ENCODE measurements at regions not wholly inside any gene's neighbourhood (a gene's known extent, or its start where the extent isn't known, plus 50 kb on each side); places are given as distances from the start of the nearest gene placed in this dataset.

DNA sequence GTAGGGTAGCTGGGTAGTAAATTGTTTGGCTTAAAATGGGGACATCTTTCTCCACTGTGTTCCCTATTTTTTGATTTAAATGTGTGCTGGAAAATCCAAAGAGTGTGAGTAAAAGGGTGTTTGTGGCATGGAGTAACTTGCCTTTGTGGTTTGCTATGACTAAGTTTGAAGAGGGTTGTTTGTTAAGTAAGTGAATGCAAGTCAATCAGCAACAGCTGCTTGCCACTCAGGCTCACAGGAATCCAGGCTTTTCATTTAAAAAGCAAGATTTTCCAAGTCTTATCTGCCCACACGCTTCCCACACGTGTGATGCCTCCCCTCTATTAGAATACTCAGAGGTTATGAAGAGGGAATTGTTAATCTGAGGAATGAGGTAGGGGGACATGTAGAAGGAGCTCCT, 847.7 kb upstream of the RBFOX1 start:
- DNase-seq, result no peak

DNA sequence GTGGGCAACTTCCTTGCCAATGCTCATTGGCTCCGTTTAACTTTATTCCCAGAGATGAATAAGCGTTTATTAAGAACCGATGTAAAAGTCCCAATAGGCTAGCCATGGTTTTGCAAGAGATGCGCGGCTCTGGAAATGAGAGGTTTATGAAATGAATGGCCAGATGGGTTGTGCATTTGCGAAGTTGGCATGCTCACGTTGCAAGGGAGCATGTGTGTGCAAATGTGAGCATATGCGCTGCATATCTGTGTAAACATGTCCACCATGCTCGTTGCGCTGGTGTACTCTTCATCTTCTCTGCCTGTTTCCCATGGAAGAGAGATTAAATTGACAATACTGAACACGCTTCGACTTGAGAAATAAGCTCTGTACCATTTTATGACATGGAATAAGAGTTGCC, 848.6 kb upstream of the RBFOX1 start:
- no peak for DNase-seq

DNA sequence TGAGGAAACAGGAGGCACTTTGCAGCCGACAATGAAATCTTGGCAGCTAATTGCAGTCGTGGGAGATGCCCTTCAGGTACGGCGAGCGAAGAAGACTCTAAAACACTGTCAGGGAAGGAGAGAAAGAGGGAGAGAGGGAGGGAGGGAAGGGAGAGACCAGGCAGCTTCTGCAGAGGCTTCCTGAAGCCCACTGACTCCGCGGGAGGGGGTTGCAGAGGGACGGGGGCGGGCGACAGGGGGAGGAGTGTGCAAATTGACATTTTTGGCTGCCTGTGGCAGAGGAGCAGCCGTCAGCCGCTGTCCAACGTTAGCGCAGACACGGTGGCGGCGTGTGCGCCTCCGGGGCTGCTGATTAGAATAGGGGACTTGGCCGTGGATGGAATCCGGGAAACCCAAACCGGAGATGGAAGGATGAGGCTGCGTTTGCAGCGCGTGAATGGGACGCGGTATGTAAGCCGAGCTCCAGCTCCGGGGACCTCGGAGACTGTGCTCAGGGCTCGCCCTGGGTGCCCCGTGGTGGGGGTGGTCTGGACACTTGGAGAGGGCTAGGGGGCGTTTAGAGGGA, 849.1 kb upstream of the RBFOX1 start:
- DNase-seq, result no peak

DNA sequence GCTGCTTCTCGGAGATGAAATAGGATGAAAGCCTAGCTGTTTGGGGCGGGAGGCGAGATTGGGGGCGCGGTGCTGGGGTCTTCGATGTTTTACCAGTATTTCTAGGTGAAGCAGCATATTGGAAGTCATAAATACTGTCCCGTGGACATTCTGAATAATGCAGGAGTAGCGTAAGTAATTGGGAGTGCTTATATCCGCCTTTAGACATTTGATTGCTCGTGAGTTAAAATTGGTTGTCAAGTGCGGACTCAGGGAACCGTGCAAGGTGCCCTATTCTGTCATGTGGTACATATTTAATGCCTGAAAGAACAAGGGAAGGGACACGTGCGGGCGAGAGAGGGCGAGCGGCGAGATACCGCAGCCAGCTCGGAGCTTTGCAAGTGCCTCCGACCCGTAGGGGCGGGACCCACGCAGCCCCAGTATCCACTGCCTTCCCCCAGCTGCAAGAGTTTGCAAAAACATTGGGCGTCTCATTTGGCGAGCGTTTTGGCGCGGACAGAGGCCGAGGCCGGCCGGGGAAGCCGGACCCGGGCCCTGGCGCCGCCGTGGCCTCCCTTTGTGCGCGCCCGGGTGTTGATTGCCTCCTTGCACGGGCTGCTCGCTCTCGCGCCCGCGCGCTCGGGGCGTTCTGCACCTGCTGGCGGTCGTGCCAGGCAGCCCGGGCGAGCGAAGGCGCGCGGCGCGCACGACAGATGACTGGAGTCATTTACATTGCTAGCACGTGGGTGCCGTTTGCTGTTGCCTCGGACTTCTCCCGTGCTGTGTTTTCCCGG, 849.8 kb upstream of the RBFOX1 start:
- no peak for DNase-seq

DNA sequence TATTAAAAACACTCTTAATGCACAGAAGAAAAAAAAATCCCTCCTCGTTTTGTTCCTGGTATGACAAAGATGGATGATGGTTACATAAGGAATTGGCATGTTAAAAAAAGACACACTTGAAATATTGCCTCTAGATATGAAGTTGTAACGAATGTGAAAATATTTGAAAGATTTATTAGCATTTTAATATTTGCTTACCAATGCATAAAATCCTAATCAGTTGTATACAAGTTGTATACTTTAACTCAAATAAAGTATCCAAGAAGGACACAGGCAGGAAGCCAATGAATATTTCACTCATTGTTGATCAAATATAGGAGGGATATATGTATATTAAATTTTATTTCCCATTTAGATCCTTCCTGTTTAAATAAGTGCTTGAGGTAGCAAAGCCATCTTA, 850.8 kb upstream of the RBFOX1 start:
- DNase-seq, result no peak

DNA sequence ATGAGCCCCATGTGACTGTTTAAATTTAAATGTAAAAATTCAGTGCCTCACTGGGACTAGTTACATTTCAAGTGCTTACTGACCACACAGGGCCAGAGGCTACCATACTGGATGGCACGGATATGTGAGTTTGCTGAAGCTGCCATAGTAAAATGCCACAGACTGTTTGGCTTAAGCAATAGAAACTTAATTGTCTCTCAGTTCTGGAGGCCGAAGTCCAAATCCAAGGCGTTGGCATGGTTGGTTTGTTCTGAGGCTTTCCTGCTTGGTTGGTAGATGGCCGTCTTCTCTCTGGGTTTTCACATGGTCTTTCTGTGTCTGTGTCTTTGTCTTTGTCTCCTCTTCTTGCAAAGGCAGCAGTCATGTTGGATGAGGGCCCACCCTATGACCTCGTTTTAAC, 878.9 kb upstream of the RBFOX1 start:
- no peak for DNase-seq

DNA sequence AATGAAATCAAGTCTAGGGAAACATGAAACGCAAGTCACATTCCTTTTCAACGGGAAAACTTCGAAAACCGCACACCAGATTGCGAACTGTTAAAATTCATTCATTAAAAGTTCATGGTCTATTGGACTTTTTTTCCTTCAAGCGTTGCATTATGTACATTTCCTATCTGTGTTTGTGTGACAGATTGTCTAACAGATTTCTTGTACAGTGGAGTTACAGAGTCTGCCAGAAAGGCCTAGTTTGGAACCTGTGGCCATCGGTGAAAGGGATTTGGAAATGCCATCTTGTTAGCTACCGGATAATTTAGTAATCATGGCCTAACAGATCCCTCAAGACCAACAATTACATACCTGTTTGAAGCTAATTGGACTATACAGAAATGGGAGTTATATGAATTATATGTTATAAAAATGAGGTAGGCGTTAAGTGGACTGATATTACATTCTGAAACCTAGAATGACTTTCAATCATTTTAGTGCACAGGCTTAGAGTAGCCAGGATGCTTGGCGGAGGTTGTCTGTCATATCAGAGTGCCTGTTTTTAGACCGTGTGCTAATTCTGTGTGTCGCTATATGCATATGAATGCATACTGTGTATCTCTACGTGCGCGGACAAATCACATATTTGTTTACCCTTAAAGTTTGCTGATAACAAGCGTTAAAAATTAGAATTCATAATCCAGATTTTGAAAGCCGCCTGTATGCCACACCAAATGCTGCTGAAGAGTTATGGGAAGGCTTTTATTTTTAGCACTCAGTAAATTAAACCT, 885.4 kb upstream of the RBFOX1 start:
- DNase-seq, result no peak

DNA sequence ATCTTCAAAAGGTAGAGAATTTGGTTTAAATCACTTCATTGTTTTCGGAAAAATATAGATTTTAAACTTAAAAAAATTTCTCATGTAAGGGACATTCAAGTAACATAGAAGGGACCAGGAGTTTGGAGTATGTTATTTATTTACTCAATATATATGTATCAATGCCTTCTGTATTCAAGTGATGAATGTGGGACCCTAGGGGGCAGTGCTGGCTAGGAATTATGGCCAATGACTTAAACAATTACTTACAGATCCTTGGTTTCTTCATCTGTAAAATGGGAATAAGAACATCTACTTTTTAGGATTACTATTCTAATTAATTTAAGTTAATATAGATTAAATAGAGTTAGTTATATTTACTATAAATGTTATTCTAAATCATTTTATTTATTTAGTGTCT, 886.3 kb upstream of the RBFOX1 start:
- DNase-seq, result no peak

DNA sequence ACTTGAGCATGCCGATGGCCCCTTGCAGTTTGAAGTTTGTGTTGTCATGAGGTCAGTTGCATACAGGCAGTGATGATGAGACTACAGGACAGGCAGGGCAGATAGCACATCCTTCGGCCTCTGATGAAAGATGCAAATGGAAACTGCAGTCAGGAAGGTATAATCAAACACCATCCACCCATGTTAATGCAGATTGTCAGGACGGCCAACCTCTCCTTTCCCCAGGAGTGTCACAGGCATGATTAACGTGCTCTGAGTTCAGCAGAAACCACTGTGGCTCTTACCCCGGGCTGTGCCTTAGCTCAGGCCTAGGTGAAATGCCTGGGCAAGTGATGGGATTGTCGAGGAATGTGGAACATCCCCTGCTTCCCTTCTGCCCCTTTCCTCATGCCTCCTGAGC, 893.5 kb upstream of the RBFOX1 start:
- no peak for DNase-seq

DNA sequence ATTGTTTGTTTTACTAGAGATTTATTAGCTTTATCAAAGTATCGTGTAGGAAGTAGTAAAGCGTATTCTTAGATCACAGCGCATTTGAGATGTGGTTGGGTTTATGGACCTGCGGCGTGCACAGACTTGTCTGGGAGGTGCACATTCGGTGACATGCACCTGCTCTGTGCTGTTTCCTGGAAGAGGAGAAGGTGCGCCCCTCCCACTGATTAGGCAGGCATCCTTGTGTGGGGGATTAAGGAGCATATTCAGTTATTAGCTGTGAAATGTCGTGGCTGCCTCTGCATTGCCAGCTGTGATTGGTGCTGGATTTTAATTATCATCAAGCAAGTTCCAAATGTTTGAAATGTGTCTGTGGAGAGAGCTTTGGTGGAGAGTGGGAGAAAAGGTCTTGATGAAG, 903.8 kb upstream of the RBFOX1 start:
- DNase-seq, result no peak

DNA sequence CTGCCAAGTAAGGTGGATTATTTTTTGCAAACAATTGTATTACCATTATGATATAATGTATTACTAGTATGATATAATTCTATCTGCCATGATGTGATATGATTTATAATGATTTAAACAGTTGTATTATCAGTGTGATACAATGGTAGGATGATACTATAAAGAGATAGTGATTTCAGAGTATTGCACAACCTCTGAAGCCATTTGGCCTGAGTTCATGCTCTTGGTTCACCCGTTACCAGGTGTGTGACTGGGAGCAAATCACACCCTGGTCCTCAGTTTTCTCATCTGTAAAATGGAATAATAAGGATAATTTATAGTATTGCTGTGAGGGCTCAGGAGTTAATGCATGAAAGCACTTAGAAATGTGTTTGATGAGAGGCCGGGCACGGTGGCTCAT, 905.0 kb upstream of the RBFOX1 start:
- DNase-seq, result no peak

DNA sequence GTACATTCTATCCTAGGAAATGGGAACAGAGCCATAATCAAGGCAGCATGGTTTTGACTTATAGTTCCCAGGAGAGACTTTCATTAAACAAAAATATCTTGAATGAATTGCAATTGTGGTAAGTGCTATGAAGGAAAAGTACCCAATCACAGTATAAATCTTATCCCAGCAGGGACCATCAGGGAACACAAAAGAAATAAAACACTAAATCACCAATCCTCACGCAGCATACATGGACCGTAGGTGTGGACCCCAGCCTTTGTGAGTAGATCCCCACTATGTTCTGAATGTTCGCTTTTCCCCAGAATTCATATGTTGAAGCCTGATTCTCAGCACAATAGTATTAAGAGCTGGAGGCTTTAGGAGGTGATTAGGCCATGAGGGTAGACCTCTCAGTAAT, 925.0 kb upstream of the RBFOX1 start:
- DNase-seq, result no peak

DNA sequence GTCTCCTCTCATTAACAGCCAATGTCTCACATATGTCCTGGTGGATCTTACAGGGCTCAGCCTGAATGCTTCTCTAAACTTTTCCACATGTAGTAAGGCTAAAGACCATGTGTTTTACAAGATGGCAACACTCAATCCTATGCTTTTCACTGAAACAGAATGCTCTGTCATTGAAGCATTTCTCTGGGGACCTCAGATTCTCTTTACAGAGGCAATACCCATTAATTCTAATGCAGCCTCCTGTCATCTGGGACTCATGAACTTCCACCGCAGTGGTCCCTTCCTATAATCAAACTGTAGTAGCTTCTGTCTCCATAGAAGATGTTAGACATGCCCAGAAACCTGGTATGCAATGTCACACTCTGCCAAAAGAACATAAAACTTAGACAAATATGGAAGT, 926.6 kb upstream of the RBFOX1 start:
- no peak for DNase-seq

DNA sequence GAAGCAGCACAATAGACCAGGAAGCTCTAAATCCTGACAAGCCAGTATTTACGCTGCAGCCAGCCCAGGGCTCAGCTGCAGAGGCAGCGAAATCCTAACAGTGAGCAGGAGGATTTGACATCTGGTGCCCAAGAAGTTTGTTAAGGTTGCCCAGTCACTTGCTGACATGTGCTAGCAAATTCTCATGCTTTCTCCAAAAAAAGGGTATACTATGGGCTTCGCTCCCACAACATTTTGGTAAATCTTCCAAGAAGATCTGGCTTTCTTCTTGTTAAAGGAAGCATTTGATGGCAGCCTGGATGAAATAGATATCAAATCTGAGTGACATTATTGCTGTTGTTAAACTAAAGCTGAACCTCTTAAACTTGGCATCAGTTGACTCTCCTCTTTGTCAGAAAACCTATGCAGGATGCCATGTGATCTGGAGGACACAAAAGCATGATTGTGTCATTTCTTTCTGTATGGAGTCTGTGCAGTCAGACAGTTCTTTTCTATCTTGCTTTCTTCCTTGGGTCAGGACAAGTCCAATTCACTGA, 949.7 kb upstream of the RBFOX1 start:
- DNase-seq, result no peak

DNA sequence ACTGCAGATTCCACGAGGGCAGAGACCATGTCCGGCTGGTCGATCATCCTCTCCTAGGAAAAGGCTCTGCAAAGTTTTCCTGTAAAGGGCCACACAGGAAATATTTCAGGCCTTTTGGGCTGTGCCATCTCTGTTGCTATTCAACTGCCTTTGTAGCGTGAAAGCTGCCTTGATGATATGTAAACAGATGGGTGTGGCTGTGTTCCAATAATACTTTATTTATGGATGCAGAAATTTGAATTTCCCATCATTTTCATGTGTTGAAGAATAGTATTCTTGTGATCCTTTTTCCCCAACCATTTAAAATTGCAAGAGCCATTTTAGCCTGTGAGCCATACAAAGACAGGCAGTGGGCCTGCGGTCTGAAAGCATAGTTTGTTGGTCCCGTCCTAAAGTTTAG, 950.7 kb upstream of the RBFOX1 start:
- DNase-seq, result no peak

DNA sequence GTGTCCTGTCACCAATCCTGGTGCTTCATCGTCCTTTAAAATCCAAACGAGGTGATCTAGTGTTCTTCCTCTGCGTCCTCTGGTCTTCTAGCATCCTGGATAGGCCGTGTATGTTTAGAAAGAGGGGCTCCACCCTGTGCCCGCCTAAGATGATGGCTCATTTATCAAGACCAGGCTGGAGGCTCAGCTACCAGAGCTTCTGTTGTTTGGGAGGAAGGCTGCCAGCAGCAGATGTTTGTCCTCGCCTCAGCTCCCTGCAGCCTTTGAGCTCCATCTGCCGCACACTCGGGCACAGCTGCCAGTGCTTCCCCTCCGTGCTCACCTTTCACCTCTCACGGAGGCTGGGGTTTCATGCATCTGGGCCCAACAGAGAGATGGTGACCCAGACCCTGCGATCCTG, 954.7 kb upstream of the RBFOX1 start:
- no peak for DNase-seq

DNA sequence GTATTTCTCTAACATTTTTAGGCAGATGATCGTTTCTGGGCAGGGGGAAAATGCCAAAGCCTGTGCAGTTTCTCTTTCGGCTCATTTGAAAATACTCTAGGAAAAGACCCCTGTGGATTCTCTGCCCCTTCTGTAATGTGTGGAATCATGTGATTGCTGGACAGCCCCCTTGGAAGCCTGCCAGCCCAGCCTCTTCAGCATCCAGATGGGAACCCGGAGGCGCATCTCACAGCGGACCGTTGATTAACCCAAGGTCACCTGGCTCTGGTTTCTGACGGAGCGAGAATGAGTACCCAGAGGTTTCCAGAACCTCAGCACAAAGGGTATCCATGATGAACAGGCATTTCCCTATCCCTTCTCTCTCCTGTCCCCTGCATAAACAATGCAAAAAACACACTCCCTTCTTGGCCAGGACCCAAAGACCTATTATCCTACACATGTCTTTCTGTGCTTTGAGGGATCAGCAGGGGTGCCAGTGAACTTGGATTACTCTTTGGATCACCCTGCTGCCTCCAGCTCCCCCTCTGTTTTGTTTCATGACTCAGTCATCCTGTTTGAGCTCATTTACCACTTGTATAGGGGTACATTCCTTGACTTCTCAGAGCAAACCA, 957.1 kb upstream of the RBFOX1 start:
- DNase-seq, result no peak

DNA sequence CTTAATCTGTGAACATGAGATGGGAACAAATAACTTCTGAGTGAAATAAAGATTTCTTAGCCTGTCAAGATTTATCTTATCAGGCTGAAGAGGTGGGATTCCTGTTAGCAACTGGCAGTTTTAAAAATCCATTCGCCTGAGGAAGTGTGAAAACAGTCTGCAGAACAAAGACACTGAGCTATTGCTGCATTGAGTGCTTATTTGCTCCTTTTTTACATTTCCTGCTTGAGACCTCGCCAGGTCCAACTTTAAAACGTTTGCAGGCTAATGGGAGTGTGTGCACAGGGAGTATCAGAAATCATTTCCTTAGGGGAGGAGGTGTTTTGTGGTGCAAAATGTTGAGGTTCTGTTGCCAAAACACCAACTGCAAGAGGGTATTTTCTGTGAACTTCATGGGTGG, 957.8 kb upstream of the RBFOX1 start:
- DNase-seq, result no peak

DNA sequence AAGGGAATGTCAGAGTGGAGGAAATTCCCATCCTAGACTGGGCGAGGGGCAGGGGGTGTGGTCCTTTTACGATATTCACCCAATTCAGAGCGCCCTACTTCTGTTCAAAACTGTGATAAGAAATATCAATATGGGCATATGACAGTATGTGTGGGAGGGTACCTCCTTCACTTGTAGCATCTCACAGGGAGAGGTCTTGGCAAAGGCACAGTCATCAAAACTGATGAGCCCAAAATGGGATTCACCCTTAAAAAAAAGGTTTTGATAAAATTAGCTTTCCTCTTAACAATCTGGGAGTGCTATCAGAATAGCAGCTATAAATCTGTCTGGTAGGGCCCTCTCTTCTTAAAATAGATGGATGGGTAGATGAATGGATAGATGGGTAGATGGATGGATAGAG, 967.8 kb upstream of the RBFOX1 start:
- DNase-seq, result no peak

DNA sequence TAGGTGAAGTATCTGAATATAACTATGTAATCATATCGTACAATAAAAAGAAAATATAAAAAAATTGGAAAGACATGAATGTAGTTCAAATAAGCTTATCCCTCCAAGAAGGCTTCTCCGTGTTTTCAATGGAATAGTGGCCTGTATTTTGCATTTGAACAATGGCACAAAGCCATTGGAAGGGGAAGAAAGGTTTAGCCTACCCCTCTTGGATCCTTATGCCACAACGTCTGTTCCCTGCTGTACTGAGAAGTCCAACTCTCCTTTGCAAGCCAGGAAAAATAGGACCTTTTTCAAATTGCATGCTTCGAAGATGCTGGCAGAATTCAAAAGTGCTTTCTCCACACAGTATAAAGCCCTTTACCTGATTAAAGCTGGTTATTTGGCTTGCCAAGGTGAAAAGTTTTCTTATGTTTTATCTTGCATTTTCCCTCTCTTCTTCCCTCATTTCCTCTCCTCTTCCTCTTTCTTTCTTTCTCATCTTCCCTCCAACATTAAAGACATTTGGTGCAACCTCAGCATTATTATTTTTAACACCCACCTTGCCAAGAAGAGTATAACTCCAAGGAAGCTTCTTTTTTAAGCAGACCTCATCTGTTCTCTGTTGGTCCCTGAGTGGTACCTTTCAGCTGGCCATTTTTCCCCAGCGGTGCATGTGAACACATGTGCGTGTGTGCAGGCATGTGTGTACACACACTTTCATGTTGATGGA, 968.6 kb upstream of the RBFOX1 start:
- no peak for DNase-seq

DNA sequence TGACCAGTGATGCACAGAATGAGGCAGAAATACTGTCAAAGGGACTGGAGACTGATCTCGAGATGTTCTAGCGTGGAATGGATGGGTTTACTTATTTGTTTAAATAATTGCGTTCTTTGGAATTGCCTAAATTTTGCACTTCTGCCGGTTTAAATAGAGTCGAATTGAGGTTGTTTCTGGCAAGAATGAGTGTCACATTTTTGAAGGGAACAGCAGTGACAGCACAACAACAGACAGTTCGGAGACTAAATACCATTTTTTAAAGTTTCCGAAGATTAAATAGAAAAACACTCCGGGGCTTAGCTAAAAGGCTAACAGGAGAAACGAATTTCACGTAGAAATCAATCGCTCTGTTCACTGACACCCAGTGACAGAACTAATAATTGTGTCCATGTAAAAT, 969.2 kb upstream of the RBFOX1 start:
- no peak for DNase-seq

DNA sequence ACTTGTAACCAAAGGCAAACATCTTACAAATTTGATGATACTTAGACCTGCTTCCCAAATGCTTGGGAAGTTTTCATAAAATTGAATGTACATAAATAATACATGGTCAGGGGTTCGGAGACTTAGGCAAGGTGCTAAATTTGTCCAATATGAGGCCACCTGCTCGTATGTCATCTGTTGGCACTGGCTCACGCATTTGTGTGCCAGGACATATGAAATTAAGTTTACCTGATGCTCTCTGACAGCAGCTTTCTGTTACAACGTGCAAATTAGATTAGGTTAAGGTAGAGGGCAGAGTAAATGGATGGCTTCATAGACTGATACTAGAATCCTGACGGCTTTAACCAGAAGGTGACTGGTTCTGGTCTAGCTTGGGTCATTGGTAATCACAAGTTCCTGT, 970.3 kb upstream of the RBFOX1 start:
- no peak for DNase-seq

DNA sequence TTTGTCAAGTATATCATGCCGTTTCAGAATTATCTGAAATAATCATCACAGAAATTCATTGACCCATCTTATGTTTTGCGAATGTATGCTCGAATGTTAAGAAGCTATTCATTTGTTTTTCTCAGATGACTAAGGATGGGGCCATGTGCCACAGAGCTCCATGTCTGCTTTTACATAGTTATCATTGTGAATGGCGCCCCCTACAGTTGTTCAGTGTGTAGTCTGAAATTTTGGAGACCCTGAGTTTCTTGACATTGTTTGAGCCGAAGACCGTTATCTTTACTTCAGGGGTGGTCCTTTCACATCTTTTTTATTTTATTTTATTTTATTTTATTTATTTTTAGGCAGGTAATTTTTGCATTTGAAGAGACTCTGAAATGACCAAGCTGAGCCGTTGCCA, 972.0 kb upstream of the RBFOX1 start:
- no peak for DNase-seq
